HT-29 (cell line): ENCODE measurements at regions not wholly inside any gene's neighbourhood (a gene's known extent, or its start where the extent isn't known, plus 50 kb on each side); places are given as distances from the start of the nearest gene placed in this dataset.
A peak's percentile ranks its signal among the peaks of the same experiment; 100 is the strongest.
"Not testable (repeated sequence)": the region's sequence is repeated elsewhere in the genome, so short reads cannot be mapped to it uniquely, and the experiment has no call there.

ENCODE experiments used
- DNase-seq: peaks from one replicate; pipeline ENCODE4 v3.0.0-alpha.2; 2015; ENCODE audit warnings: low spot score

- DNase-seq: no peak
Measured at GRCh38 chr5:116799401-116799800, 224.8 kb upstream of the SEMA6A start.

DNA sequence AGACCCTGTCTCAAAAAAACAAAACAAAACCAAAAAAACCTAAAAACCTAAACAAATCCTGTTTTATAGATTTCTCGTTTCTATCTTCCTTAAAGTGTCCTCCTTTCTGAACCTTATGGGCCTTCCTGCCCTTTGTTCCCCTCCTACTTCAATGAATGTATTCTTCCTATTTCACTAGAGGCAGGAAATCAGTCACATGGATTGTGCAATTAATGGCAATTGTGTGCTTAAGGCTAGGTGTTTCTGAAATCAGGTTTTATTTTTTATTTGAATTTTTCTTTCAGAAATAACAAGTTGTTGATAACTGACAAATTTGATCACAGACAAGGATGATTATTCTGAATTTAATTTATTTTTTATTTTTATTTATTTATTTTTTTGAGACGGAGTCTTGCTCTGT lies 220.6 kb upstream of the SEMA6A start:
- DNase-seq: no peak

DNA sequence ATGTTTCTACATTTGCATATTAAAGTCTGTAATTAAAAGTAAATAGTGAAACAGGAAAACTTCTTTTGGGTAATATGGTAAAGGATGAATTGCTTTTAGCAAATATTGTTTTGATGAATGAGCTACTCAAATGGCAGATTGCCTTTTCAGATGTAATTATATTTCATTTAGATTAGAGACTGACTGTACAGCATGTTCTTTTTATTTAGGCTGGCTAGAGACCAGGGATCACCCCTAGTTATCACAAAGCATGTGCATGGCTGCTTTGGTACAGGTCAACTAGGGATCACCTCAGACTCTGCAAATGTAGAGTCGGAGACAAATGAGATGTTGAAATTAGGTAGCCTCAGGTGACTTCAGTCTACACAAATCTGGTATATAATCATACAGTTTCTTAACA lies 214.9 kb upstream of the SEMA6A start:
- no peak for DNase-seq

GRCh38 chr5:116788851-116789403 lies 214.3 kb upstream of the SEMA6A start:
- no peak for DNase-seq

DNA sequence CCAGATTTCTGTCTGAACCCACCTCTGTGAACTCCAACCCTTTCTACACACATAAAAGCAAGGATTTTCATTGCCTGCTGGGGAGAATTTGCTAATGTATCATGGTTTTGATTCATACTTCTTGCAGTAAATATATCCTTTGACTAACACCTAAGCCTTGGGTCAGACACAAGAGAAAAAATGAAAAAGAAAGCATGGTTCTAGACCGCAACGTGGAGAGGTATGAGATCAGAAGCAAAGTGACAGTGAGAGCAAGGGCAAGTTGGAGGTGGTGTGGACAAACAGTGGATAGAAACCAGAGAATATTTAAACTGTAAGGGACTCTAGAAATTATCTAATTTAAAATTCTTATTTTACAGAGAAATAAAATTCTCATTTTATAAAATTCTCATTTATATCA lies 212.9 kb upstream of the SEMA6A start:
- no peak for DNase-seq

GRCh38 chr5:116785106-116785505 lies 210.5 kb upstream of the SEMA6A start:
- DNase-seq: no peak

- no peak for DNase-seq
Measured at GRCh38 chr5:116779846-116780245, 205.2 kb upstream of the SEMA6A start.

GRCh38 chr5:116778651-116779280 lies 204.1 kb upstream of the SEMA6A start:
- no peak for DNase-seq

GRCh38 chr5:116778032-116778431 lies 203.4 kb upstream of the SEMA6A start:
- no peak for DNase-seq

- no peak for DNase-seq
Measured at GRCh38 chr5:116773926-116774325, 199.3 kb upstream of the SEMA6A start.

GRCh38 chr5:116772806-116773205 lies 198.2 kb upstream of the SEMA6A start:
- DNase-seq: no peak

- no peak for DNase-seq
Measured at GRCh38 chr5:116772152-116772501, 197.5 kb upstream of the SEMA6A start.

- DNase-seq: no peak
Measured at GRCh38 chr5:116771466-116772151, 197.0 kb upstream of the SEMA6A start.

- DNase-seq: not testable (repeated sequence)
Measured at GRCh38 chr5:116769953-116770352, 195.3 kb upstream of the SEMA6A start.

DNA sequence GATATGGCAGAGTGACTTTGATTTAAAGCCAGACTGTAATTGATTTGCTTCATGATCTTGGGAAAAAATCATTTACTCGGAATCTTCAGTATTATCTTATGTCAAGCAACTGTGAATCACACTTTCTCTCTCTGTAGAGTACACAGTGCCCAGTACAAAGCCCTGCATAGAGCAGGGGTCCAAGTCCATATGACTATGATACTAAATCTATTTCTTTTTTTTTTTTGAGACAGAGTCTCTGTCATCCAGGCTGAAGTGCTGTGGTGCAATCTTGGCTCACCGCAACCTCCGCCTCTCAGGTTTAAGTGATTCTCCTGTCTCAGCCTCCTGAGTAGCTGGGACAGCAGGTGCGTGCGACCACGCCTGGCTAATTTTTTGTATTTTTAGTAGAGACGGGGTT lies 194.8 kb upstream of the SEMA6A start:
- no peak for DNase-seq

DNA sequence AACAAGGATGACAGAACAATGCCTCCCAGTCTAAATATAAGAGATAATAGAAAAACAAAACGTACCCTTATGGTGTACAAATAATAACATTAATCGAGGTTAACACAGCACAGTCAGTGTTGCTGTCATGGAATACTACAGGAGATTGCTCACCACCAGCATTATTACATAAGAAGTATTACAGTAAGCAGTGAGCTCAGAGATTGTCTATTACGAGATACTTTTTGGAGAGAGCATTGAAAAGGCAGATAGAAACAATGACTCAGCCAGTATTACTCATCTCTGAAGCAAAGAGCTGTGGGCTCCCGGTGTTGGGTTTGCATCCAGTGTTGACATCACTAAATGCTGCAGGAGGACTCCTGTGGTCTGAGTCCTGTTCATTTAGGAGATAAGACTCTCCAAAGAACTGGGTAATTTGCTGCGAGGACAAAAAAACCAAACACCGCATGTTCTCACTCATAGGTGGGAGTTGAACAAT lies 191.9 kb upstream of the SEMA6A start:
- no peak for DNase-seq

GRCh38 chr5:116765441-116765840 lies 190.8 kb upstream of the SEMA6A start:
- DNase-seq: peak; percentile 10

- no peak for DNase-seq
Measured at GRCh38 chr5:116764941-116765340, 190.3 kb upstream of the SEMA6A start.

GRCh38 chr5:116763987-116764866 lies 189.6 kb upstream of the SEMA6A start:
- no peak for DNase-seq

DNA sequence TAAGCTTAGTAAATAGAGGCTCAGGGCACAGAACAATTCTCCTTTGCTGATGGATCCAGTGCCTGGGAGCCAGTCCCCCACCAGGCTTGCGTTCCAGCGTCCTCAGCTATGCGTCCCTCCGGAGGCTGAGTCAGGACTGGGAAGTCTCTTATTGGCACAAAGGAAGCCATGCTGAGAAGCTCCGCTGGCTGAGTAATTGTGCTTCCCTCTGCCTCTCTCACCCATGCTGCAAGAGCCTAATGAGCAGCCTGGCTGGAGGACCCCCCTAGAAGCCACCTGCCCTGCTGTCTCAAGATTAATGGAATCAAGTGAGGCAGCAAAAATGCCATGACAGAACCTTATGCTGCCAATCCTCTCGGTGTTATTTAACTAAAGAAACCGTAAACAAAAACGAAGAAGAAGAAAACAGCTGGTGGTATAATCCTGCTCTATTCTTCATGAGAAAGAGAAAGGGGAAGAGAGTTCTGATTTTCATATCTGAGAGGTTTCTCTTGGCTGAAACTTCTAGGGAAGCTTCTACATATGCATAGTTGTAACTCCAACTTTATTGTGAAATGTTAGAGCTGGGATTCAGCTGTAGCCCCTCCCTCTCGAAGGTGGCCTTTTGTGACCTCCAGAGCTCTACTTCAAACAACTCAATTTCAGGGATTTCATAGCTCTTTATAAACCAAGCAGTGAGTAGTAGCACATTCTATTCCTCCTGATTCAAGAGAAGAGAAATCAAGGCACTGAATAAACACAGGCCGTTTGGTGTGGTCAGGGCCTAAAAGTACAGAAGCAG lies 185.4 kb upstream of the SEMA6A start:
- no peak for DNase-seq

- no peak for DNase-seq
Measured at GRCh38 chr5:116757326-116757725, 182.7 kb upstream of the SEMA6A start.
